ENCODE measurements at regions not wholly inside any gene's neighbourhood (a gene's known extent, or its start where the extent isn't known, plus 50 kb on each side); places are given as distances from the start of the nearest gene placed in this dataset.

DNA sequence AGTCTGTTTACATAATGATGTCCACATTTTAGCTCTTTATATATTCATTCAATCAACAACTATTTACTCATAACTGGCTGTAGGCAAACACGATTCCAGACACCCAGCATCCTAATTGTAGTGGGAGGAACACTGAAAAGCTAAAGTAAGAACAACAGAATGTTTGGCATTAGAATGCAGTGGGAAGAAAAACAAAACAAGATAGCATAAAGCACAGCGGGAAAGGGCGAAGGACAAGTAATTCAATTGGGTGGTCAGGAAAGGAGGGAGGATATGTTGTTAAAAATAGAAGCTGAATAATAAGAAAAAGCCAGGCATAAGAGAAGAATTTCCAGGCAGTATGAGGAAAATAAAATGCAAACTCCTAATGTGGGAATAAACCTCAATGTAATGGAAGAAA lies 189.5 kb upstream of the FAT4 start:
- TF ChIP-seq, protein P1, sequence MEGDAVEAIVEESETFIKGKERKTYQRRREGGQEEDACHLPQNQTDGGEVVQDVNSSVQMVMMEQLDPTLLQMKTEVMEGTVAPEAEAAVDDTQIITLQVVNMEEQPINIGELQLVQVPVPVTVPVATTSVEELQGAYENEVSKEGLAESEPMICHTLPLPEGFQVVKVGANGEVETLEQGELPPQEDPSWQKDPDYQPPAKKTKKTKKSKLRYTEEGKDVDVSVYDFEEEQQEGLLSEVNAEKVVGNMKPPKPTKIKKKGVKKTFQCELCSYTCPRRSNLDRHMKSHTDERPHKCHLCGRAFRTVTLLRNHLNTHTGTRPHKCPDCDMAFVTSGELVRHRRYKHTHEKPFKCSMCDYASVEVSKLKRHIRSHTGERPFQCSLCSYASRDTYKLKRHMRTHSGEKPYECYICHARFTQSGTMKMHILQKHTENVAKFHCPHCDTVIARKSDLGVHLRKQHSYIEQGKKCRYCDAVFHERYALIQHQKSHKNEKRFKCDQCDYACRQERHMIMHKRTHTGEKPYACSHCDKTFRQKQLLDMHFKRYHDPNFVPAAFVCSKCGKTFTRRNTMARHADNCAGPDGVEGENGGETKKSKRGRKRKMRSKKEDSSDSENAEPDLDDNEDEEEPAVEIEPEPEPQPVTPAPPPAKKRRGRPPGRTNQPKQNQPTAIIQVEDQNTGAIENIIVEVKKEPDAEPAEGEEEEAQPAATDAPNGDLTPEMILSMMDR (IDR thresholded peaks at IDR 0.05 in 2 of 3, conservative IDR thresholded peaks at IDR 0.05 in 1 of 3; ENCODE audit: control insufficient read depth in 2 of 3, extremely low read depth in 1 of 3, insufficient read depth in 1 of 3, low read depth in 3 of 3, low read length in 3 of 3), result no peak
- TF ChIP-seq, protein P2, sequence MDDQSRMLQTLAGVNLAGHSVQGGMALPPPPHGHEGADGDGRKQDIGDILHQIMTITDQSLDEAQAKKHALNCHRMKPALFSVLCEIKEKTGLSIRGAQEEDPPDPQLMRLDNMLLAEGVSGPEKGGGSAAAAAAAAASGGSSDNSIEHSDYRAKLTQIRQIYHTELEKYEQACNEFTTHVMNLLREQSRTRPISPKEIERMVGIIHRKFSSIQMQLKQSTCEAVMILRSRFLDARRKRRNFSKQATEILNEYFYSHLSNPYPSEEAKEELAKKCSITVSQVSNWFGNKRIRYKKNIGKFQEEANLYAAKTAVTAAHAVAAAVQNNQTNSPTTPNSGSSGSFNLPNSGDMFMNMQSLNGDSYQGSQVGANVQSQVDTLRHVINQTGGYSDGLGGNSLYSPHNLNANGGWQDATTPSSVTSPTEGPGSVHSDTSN (IDR thresholded peaks at IDR 0.05; ENCODE audit: insufficient replicate concordance, low read depth, low read length), result no peak
- no peak for TF ChIP-seq BHLHE40 (IDR thresholded peaks at IDR 0.05; ENCODE audit: borderline replicate concordance in 1 of 2, low read depth in 2 of 2, low read length in 1 of 2)
- TF ChIP-seq, protein P3, sequence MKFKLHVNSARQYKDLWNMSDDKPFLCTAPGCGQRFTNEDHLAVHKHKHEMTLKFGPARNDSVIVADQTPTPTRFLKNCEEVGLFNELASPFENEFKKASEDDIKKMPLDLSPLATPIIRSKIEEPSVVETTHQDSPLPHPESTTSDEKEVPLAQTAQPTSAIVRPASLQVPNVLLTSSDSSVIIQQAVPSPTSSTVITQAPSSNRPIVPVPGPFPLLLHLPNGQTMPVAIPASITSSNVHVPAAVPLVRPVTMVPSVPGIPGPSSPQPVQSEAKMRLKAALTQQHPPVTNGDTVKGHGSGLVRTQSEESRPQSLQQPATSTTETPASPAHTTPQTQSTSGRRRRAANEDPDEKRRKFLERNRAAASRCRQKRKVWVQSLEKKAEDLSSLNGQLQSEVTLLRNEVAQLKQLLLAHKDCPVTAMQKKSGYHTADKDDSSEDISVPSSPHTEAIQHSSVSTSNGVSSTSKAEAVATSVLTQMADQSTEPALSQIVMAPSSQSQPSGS (IDR thresholded peaks at IDR 0.05; ENCODE audit: low read length), result no peak
- TF ChIP-seq EZH2 (IDR thresholded peaks at IDR 0.05; ENCODE audit: borderline replicate concordance, control insufficient read depth, low read depth, low read length), result no peak
- no peak for TF ChIP-seq YBX1 (IDR thresholded peaks at IDR 0.05)
- TF ChIP-seq, protein P4, sequence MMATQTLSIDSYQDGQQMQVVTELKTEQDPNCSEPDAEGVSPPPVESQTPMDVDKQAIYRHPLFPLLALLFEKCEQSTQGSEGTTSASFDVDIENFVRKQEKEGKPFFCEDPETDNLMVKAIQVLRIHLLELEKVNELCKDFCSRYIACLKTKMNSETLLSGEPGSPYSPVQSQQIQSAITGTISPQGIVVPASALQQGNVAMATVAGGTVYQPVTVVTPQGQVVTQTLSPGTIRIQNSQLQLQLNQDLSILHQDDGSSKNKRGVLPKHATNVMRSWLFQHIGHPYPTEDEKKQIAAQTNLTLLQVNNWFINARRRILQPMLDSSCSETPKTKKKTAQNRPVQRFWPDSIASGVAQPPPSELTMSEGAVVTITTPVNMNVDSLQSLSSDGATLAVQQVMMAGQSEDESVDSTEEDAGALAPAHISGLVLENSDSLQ (IDR thresholded peaks at IDR 0.05), result no peak
- TF ChIP-seq FOS (IDR thresholded peaks at IDR 0.05; ENCODE audit: borderline replicate concordance, extremely low read depth, insufficient read length), result no peak
- TF ChIP-seq ZNF274 (IDR thresholded peaks at IDR 0.05; ENCODE audit: insufficient read depth, insufficient read length), result no peak
- TF ChIP-seq RFX5 (IDR thresholded peaks at IDR 0.05; ENCODE audit: low read depth, low read length), result no peak
- TF ChIP-seq, protein P5, sequence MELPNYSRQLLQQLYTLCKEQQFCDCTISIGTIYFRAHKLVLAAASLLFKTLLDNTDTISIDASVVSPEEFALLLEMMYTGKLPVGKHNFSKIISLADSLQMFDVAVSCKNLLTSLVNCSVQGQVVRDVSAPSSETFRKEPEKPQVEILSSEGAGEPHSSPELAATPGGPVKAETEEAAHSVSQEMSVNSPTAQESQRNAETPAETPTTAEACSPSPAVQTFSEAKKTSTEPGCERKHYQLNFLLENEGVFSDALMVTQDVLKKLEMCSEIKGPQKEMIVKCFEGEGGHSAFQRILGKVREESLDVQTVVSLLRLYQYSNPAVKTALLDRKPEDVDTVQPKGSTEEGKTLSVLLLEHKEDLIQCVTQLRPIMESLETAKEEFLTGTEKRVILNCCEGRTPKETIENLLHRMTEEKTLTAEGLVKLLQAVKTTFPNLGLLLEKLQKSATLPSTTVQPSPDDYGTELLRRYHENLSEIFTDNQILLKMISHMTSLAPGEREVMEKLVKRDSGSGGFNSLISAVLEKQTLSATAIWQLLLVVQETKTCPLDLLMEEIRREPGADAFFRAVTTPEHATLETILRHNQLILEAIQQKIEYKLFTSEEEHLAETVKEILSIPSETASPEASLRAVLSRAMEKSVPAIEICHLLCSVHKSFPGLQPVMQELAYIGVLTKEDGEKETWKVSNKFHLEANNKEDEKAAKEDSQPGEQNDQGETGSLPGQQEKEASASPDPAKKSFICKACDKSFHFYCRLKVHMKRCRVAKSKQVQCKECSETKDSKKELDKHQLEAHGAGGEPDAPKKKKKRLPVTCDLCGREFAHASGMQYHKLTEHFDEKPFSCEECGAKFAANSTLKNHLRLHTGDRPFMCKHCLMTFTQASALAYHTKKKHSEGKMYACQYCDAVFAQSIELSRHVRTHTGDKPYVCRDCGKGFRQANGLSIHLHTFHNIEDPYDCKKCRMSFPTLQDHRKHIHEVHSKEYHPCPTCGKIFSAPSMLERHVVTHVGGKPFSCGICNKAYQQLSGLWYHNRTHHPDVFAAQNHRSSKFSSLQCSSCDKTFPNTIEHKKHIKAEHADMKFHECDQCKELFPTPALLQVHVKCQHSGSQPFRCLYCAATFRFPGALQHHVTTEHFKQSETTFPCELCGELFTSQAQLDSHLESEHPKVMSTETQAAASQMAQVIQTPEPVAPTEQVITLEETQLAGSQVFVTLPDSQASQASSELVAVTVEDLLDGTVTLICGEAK (IDR thresholded peaks at IDR 0.05; ENCODE audit: borderline replicate concordance), result no peak
- no peak for TF ChIP-seq FOXM1 (IDR thresholded peaks at IDR 0.05; ENCODE audit: low read depth, low read length)
- TF ChIP-seq TCF12 (IDR thresholded peaks at IDR 0.05; ENCODE audit: low read depth, low read length), result no peak
- no peak for TF ChIP-seq POLR2A (IDR thresholded peaks at IDR 0.05; ENCODE audit: low read depth, low read length)

Data from GM12878 (cell line).